ENCODE measurements at regions not wholly inside any gene's neighbourhood (a gene's known extent, or its start where the extent isn't known, plus 50 kb on each side); places are given as distances from the start of the nearest gene placed in this dataset.

DNA sequence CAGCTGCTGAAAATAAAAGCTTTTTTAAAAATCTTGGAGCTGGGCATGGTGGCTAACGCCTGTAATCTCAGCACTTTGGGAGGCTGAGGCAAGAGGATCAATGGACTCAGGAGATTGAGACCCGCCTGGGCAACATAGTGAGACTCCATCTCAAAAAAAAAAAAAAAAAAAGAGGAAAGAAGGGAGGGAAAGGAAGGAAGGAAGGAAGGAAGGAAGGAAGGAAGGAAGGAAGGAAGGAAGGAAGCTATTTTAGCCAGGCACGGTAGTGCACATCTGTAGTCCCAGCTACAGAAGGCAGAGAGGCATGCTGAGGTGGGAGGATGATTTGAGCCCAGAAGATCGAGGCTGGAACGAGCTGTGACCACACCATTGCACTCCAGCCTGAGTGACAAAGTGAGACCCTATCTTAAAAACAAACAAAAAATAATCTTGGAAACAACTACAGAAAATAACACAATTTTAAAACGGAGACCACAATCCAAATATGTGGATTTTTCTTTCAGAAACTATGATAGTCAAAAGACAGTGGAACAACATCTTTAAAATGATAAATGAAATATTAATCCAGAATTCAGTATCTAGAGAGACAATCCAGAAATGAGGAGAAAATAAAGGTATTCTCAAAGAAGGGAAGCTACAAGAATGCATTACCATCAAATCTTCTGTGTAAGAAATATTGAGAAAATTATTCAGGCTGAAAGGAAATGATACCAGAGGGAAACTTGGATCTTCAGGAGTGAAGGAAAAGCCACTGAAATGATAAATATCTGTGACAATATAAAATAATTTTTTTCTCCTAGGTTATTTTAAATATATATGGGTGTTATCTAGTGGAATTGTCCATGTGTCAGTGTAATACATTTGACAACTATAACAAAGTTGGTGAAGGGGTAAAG, 182.0 kb downstream of the GPX5 start:
- DNase-seq (ENCODE audit: low spot score): no peak

DNA sequence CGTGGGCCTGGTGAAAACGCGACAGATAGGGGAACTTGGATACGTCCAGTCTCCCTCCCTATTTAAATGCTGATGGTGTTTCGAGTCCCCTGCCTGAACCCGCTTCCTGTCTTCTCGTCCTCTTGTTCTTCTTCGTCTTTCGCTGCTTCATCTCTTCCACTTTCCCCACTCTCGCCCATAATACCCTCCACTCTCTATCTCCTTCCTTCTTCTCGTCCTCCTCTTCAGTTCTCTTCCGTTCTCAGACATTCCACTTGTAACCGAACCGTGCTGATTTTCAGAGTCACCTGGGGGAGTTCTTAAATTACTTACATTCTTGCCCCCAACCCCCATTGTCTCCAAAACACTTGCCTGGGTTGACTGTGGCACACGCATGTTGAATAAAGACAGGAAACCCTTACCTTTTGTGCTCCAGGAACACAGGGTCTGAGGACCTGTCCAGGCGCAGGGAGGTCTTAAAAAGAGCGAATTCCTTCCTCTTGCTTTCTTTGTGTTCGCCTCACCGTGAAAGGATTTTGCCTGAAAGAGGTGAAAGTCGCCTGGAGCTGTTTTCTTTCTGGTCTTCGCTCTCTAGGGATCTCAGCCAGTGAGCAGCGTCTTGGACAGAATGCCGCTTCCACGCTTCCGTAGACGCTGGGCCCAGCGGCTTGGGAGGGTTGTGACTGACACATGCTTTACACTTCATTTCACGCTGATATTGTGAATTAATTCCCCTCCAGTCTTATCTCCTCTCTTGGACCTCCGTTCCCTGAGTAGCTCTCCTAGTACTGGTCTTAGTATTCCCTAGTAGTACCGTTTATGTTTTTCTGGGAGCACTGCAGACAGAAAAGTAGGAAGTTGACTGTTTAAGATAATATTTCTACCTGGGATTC, 184.0 kb downstream of the GPX5 start:
- DNase-seq (ENCODE audit: low spot score): no peak

DNA sequence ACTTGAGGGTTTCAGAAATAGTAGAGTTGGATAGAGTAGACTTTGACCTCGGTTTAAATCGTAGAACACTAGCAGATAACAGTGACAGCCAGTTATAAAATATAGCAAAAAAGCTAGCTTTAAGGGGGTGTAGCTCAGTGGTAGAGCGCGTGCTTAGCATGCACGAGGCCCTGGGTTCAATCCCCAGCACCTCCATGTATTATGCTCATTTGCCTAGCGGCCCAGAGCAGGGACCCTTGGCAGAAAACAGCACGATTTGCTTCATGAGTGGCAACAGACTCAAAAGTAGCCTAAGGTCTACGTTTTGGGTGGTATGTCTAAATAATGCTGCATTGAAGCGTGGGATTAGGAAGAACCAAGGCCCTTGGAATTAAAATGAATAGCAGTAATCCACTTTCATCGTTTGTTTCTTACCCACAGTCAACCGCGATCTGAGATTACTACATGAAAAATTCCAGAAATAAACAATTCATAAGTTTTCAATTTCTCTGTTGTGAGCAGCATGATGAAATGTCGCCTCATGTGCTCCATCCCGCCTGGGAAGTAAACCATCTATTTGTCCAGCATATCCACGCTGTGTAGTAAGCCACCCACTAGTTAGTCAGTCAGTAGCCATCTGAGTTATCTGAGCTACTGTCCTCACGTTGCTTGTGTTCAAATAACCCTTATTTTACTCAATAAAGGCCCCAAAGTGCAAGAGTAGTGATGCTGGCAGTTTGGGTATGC, 184.9 kb downstream of the GPX5 start:
- no peak for DNase-seq (ENCODE audit: low spot score)

DNA sequence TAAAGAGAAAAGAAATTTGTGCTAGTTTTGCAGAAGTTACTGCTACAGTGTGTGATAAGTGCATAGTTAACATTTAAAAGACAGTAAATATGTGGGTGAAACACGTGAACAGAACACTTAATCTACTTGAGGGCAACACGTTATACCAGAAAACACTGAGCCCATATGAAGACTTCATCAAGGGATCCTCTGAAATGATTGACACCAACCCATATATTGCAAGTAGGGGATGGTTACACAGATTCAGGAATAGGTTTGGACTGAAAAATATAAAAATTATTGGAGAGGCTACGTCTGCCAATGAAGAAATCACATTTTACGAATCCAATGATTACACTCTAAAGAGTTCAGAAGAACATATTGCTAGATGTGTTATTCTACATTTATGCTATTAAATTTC, 185.6 kb downstream of the GPX5 start:
- DNase-seq (ENCODE audit: low spot score): no peak

DNA sequence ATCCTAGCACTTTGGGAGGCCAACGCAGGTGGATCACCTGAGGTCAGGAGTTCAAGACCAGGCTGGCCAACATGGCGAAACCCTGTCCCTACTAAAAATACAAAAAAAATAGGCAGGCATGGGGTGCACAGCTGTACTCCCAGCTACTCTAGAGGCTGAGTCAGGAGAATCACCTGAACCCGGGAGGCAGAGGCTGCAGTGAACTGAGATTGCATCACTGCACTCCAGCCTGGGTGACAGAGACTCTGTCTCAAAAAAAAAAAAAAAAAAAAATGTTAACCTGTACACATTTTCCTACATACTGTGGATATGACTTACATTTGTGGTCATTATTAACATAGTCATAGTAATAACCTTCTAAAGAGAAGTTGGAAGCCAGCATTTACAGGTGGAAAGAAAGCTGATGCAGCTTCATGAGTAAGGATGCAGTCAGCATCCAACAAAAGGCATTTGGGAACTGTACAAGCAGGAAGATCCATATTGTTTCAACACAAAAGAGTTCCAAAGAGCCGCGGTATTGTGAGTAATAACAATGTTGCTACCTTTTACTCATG, 186.2 kb downstream of the GPX5 start:
- no peak for DNase-seq (ENCODE audit: low spot score)

DNA sequence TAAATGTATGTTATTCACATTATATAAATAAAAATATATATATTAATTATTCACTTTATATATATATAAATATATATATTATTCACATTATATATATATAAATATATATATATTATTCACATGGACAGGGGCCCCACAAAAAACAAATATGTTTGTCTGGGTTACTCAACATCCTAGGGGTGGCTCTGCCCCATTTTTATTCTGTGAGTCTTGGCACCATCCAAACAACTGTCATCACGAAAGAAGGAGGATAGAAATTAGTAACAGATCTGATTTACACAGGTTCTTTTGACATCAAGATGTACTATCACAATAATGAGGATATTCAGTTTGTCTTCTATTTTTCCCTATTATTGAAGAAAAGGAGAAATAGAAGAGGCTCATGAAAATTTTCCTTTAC, 187.3 kb downstream of the GPX5 start:
- DNase-seq (ENCODE audit: low spot score): no peak

DNA sequence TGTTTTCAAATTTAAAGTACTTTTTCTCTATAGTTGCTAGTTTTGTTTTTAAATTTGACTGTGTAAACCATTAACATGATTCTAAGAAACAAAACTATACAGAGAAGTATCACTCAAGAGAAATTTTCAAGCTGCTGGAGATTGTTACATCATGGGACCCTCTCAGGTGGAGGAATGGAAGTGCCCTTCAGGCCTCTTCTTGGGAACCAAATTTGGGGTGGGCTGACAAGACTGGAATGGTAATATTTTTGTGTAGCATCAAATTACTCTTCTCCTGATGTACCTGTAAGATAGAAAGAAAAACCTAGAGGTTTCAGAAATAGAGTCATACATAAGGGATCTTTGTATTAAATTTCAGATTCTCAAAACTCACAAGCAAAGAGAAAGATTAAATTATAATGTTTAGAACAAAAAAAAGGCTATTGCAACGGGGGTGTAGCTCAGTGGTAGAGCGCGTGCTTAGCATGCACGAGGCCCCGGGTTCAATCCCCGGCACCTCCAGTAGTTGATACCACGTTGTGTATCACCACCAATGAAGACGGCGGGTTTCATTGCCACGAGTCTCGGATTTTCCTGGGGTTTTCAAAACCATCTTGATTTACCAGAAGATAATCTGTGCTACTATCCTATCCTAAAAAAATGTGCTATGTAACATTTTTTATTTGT, 193.7 kb downstream of the GPX5 start:
- DNase-seq (ENCODE audit: low spot score): peak; percentile 21

DNA sequence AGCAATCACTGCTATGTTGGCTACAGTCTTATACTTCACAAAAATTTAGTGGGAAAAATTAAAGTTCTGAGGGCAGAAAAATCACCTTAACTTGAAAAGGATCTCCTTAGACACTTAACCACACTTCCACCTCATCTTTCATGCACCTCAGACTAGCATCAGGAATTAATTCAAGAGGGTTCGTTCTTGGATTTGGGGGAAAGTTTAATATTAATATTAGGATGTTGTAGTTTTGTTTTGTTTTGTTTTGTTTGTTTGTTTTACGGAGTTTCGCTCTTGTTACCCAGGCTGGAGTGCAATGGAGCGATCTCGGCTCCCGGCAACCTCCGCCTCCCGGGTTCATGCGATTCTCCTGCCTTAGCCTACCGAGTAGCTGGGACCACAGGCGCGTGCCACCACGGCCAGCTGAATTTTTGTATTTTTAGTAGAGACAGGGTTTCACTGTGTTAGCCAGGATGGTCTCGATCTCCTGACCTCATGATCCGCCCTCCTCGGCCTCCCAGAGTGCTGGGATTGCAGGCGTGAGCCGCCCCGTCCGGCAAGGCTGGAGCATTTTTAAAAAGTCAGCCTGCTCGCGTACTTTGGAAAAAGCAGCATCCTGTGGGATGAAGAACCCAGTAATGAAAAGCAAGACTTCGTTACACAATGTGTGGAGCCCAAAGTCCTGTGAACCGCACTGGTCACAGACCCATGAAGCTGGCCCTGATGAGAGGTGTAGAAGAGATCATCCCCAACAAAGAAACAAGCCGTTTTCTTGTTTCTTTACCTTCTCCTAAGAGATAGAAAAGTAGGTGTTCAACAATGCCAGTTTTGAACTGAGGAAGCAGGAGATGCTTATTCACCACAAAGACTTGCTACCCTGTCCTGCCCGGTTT, 194.9 kb downstream of the GPX5 start:
- DNase-seq (ENCODE audit: low spot score): no peak

DNA sequence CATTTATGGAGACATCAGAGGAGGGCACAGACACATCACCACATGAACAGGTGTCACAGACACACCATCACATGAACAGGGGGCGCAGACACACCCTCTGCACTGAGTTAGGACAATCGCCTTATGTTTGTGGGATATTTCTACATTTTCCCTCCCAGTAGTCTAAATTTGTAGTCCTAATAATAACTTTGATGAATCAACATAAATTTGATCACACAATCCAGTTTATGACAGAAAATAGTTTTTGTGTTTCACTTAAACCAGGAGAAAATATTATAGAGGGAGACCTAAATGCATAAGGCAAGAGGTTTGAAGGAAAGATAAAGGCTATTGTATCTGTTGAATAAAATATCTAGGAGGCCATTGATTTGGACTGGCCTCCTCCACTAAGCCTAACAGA, 195.7 kb downstream of the GPX5 start:
- no peak for DNase-seq (ENCODE audit: low spot score)

DNA sequence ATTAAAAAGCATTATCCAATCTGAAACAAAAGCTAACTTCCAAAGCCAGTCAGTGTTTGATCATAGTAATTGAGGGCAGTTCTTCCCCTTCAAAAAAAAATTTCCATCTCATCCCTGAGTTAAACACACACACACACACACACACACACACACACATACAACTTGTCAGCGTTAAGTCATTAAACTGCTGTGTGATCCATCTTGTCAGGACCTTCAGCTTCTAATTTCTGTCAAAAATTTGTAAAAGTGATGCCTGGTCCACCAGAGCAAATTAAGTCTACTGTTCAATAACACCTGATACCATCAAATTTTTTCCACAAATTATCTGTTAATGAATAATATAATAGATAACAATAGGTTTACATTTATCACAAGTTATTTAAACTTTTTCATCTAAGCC, 198.7 kb downstream of the GPX5 start:
- DNase-seq (ENCODE audit: low spot score): no peak

DNA sequence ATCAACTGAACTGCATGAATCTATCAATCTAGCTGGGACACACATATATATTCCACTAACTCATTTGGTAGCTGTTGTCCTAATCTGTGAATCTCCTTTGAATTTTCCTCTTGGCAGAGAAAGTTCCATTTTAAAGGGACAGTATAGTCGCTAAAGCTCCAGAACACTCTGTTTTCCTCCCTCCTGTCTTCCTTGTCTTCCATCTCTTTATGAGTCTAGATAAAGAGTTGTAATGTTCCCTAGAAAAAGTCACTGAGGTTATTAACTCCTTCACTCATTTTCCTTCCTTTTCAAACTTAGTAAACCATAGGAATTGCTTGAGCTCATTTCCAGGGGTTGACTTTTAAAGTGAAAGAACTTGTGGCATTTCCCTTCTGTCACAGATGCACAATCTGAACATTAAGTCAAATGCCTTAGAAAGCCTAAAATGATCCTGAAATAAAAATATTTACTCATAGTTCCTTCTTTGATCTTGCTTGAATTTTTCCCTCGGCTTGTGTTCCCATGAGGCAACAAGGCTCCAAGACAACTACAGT, 198.4 kb downstream of the TRIM27 start:
- no peak for DNase-seq (ENCODE audit: low spot score)

DNA sequence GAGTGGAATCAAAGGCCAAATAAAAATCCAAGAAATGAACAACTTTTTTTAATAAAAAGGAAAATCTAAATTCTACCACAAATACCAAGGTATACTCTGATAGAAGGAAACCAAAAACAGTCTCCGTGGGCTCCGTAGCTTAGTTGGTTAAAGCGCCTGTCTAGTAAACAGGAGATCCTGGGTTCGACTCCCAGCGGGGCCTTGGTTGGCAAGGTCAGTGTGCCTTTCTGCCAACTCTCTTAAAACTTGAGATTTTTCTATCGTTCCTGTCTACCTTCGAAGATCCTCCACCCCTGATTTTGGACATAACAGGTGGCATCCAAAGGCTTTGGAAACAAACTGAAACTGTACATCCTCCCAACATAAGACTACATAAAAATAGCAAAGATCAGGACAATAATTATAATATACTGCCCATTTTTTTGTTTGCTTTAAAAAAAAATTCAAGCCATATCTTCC, 197.9 kb downstream of the TRIM27 start:
- DNase-seq (ENCODE audit: low spot score): no peak

DNA sequence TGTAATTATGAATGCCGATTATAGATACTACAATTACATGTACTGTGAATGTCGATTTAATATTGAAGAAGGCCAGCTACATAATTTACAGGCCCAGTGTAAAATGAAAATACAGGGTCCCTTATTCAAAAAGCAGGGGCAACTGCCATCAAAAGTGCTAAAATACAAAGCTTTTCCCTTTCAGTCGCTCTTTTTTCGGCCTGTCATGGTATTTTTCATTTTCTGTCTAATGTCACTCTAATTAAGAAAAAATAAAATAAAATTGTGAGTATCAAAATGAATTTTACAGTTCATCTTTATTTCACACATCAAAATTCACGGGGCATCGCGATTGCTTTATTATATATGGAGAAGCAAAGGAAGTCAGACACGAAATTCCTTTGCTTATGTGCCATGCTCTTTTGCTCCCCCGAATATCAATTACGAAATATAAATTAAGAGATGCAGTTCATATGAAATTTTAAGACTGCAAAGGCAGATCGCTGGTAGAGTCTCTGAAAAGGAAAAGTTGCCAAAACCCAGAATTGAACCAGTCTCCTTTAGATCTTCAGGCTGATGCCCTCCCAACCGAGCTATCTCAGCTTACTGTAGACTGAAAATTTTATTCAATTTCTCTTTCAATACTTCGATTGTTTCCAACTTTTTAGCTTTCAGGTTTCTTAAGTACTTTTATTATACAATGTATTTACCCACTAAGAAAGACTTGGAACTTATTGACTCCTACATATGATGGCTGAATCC, 197.0 kb downstream of the TRIM27 start:
- DNase-seq (ENCODE audit: low spot score): no peak

DNA sequence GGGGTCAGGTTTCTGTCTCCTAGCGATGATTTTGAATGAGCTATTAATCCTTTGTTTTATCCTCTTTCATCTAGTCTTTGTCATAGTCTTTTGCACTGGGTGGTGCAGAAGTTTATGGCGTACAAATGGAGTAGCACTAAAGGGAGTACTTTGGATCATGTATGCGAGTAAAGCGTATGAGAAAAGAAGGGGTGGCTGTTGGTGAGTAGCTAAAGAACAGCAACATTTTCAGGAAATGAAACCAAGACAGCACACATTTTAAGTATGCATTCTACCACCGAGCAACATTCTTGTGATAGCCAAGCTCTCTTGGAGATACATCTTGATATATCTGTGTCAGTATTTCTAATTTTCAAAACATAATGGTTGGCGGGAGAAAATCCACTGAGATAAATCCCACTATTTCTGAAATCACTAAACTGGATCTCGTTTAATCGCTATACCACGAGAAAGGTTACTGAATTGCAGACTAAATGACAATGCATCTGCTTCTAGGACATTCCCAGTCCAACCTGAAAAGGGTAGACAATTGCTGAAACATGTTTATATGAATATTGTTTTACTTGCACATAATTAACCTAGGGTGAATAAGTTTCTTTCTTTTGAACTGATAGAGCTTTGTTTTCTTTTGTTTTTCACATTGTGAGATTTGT, 196.1 kb downstream of the TRIM27 start:
- no peak for DNase-seq (ENCODE audit: low spot score)

DNA sequence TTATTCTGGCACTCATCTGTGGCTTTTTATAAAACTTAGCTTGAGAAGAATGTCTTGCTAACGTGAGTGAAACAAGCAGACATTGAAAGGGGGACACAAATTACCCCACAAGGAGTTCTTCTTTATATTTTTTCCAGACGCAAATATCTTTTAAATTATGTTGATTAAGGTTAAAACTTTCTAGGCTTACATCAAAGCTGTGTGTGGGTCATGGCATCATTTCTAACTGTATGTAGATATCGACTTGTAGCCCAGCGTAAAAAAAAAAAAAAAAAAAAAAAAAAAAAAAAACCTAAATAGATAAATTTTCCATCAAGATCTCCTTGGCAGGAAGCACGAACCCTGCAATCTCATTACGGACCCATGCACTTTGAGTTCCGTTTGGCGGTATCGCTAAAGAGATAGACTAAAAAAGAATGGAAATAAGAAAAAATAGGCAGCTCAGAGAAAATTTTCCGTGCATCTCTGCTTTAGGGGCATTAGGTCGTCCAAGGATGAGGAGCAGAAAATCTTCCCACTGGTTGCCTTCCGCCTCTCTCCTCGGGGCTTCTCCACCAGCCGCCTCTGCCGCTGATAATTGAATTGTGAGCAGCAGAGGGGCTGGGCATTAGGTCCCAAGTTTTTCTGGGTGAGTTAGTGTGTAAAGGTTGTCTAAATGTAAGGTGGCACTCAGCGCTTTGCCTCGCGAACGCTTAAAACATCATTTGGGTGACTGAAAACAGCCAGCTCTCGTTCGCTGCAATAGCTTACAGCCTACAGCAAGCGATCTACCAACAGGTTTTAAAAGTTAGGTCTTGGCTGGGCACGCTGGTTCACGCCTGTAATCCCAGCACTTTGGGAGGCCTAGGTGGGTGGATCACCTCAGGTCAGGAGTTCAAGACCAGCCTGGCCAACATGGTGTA, 194.0 kb downstream of the TRIM27 start:
- no peak for DNase-seq (ENCODE audit: low spot score)

DNA sequence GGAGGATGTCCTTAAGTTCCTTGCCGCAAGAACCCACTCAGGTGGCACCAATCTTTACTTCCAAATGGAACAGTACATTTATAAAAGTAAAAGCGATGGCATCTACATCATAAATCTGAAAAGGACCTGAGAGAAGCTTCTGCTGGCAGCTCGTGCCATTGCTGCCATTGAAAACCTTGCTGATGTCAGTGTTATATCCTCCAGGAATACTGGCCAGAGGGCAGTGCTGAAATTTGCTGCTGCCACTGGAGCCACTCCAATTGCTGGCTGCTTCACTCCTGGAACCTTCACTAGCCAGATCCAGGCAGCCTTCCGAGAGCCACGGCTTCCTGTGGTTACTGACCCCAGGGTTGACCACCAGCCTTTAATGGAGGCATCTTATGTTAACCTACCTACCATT, 191.7 kb downstream of the TRIM27 start:
- DNase-seq (ENCODE audit: low spot score): no peak

DNA sequence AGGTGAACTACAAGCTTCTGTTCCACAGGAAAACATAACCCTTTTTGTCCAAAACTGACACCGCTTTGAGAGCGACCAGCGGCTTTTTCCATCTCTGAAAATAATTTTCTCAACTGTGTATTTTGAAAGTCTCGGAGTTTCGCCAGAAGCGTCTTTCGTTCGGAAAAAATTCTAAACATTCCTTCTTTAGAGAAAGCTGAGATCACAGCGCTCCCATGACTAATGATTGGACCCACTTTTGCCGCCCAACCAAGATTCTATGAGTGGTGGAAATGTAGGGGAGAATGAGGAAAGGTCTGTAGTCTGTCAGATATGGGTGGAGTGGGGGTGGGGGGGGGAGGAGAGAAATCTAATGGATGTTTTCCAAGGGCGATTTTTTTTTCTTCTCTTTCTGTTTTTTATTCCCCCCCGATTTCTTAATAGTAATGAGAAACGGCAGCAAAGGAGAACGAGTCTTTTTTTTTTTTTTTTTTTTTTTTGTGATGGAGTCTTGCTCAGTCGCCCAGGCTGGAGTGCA, 189.3 kb downstream of the TRIM27 start:
- no peak for DNase-seq (ENCODE audit: low spot score)

DNA sequence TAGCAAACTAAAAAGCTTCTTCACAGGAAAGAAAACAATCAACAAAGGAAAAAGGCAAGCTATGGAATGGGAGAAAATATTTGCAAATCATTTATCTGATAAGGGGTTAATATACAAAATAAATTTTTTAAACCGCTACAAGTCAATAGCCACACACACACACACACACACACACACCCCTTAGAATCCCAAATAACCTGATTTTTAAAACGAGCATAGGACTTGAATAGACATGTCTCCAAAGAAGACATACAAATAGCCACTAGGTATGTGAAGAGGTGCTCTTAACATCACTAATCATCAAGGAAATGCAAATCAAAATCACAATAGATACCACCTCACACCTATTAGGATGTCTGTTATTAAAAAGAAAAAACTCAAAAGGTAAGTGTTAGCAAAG, 187.7 kb downstream of the TRIM27 start:
- DNase-seq (ENCODE audit: low spot score): no peak

Measured in kidney capillary endothelial cell (primary cell).